ENCODE measurements at regions not wholly inside any gene's neighbourhood (a gene's known extent, or its start where the extent isn't known, plus 50 kb on each side); places are given as distances from the start of the nearest gene placed in this dataset.

- no peak for TF ChIP-seq CTCF (IDR thresholded peaks at IDR 0.05)
- no peak for TF ChIP-seq POLR2A (IDR thresholded peaks at IDR 0.05)
- no peak for TF ChIP-seq POLR2AphosphoS5 (IDR thresholded peaks at IDR 0.05)
- TF ChIP-seq EP300 (IDR thresholded peaks at IDR 0.05; ENCODE audit: low read depth) = no peak
These were observed 69.3 kb upstream of the TNRC6B start for GRCh38 chr22:40108396-40108795.

All from transverse colon (tissue), 4 donors.